Urothelium cell line (cell line): ENCODE measurements at regions not wholly inside any gene's neighbourhood (a gene's known extent, or its start where the extent isn't known, plus 50 kb on each side); places are given as distances from the start of the nearest gene placed in this dataset.
"Not testable (repeated sequence)": the region's sequence is repeated elsewhere in the genome, so short reads cannot be mapped to it uniquely, and the experiment has no call there.

Source experiments
- DNase-seq: peaks from one replicate; pipeline ENCODE4 v3.0.0; 2011; ENCODE audit warnings: low spot score, mixed read lengths
- FAIRE-seq: peaks from 2 replicates; lab custom pipeline; 2011; peaks lifted over from hg19 to GRCh38; lab: Jason Lieb, UNC

GRCh38 chr7:106354822-106355221, 70.0 kb upstream of the NAMPT start:
- DNase-seq (no peak), FAIRE-seq (no peak)

GRCh38 chr7:106353944-106354343, 69.2 kb upstream of the NAMPT start:
- DNase-seq = no peak
- FAIRE-seq = no peak

- FAIRE-seq = no peak
- no peak for DNase-seq
These were observed 63.4 kb upstream of the NAMPT start for GRCh38 chr7:106348231-106348630.

- FAIRE-seq = no peak
- no peak for DNase-seq
These were observed 62.5 kb upstream of the NAMPT start for GRCh38 chr7:106347229-106347833.

- DNase-seq (peak; percentile 77), FAIRE-seq (no peak)
These were observed 62.0 kb upstream of the NAMPT start for GRCh38 chr7:106346678-106347217.

DNA sequence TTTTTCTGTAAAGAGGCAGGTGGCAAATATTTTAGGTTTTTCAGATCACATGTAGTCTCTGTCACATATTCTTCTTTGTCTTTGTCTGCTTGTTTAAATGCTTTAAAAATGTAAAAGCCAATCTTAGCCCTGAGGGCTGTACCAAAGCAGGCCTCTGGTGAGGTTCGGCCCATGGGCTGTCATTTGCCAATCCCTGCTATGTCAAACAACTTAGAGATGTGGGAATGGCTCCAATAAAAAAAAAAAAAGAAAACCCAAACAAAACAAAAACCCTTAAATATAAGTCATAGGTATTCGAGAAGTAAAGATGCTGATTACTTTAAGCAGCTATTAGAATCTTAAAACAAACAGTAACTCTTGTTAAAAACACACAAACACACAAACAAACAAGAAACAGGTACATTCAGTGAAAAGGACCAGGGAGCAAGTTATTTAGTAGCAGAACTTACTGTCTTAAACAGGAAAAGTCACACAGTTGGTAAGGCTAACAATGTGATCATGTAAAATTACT, 61.4 kb upstream of the NAMPT start:
- DNase-seq (no peak), FAIRE-seq (no peak)

DNA sequence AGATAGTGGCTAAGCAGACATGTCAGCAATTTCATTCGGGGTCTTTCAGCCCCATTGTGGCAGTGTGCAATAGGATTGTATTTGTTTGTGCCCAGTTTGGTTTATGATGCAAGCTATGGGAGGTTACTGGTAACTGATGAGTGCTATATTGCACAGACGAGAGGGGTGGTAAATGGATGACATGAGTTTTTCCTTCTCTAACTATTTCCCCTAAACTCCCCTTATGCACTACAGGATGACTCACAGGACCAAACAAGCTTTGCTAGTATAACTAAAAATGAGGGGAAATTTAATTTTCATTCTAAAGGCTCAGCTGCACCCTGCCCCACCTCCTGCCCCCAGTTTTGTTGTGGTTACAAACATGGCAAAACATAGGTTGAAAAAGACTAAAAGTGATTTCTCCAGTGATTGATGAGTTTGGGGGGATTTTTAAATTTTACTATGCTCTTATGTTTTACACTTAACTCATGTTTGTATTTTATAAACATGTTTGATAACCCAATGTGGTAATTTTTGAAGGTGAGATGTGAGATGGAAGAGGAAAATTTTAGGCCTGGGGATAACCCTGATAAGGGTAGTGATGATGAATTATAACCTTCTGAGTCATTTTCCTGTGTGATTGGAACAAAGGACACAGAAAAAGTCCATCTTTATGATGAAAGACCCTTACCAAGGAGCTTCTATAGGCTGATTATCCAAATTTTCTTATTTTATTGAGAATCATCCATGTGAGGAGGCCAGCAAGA, 60.8 kb upstream of the NAMPT start:
- no peak for DNase-seq
- FAIRE-seq = peak; percentile 30

DNA sequence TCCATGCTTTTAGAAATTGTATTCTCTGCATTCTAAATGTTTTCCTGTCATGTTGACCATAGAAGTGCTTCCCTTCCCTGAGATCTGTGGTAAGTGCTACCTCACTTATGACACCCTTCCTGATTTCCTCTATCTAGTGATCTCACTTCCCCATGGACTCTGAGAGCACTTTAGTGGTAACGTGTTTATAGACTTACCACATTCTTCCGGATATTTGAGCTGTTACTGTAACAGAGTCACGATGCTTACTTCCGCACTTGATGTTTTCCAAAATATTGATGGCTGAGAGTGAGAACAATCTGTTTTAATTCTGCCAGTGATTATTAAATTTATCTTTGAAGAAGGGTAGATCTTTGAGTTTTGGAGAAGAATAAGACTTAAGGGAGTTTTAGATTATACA, 60.1 kb upstream of the NAMPT start:
- no peak for DNase-seq
- peak; percentile 9 for FAIRE-seq

DNA sequence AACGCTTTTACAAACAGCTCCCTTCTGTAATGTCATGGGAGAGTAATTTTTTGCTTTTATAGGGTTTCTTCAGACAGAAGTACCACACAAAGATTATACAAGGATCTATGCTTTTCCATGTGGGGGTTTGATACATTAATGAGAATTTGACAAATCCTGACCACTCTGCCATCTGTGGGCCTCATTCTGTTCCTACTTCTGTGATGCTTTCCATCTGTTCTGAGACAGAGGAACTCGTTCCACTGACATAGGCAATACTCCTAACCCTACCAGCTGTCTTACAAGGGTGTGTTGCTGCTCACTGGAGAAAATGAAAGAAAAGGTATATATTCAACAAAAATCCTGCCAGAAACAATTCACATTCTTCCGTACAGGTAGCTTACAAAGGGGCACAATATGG, 59.4 kb upstream of the NAMPT start:
- no peak for DNase-seq
- no peak for FAIRE-seq

- FAIRE-seq, DNase-seq: not testable (repeated sequence)
These were observed 57.3 kb upstream of the NAMPT start for GRCh38 chr7:106342049-106342448.

DNA sequence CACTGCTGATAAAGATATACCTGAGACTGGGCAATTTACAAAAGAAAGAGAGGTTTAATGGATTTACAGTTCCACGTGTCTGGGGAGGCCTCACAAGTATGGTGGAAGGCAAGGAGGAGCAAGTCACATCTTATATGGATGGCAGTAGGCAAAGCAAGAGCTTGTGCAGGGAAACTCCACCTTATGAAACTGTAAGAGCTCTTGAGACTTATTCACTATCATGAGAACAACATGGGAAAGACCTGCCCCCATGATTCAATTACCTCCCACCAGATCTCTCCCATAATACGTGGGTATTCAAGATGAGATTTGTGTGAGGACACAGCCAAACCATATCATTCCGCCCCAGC, 55.4 kb upstream of the NAMPT start:
- DNase-seq, FAIRE-seq: not testable (repeated sequence)

- DNase-seq (no peak), FAIRE-seq (no peak)
These were observed 54.9 kb upstream of the NAMPT start for GRCh38 chr7:106339513-106340246.

GRCh38 chr7:106337754-106338153, 53.0 kb upstream of the NAMPT start:
- DNase-seq (no peak), FAIRE-seq (no peak)

- FAIRE-seq (no peak), DNase-seq (no peak)
These were observed 51.0 kb upstream of the NAMPT start for GRCh38 chr7:106335814-106336213.
